A673 (cell line): ENCODE measurements at regions not wholly inside any gene's neighbourhood (a gene's known extent, or its start where the extent isn't known, plus 50 kb on each side); places are given as distances from the start of the nearest gene placed in this dataset.

Source experiments
- BruUV-seq: library from RNA; stranded (reverse); fragments of 400-500 nt; replicated peaks from 2 replicates; lab custom pipeline; 2021; lab: Mats Ljungman, UMichigan
- CTCF ChIA-PET: fragments of 300-600 bp; sonication (Branson Sonifier 250); formaldehyde crosslinking; loops from one replicate; lab custom pipeline; 2022; ENCODE audit warnings: antibody characterized with exemption; lab: Charles Lee
- POLR2A ChIA-PET: fragments of 300-600 bp; sonication (Branson Sonifier 250); formaldehyde crosslinking; loops from one replicate; lab custom pipeline; 2022; ENCODE audit warnings: antibody characterized with exemption; ENCODE audit not compliant: low non-redundant PET; lab: Charles Lee
- DNase-seq: peaks from one replicate; pipeline ENCODE4 v3.0.0-alpha.2; 2015; ENCODE audit warnings: low spot score
- H3K27ac ChIP-seq: fragments of 200-600 bp; sonication (generic); 2 replicates; pipeline ENCODE4 v1.5.1; 2016; ENCODE audit warnings: mixed run types, low read depth, mild to moderate bottlenecking, mixed read lengths, antibody characterized with exemption, low read length; ENCODE audit not compliant: poor library complexity, severe bottlenecking
- H3K27me3 ChIP-seq: fragments of 200-600 bp; sonication (generic); replicated peaks from 2 replicates; pipeline ENCODE4 v1.6.1; 2017; ENCODE audit warnings: mixed run types, low read depth, mild to moderate bottlenecking, mixed read lengths, antibody characterized with exemption, low read length; ENCODE audit not compliant: insufficient read depth, poor library complexity
- H3K36me3 ChIP-seq: fragments of 200-600 bp; sonication (generic); 2 replicates; pipeline ENCODE4 v1.6.1; 2016; ENCODE audit warnings: mixed run types, mild to moderate bottlenecking, mixed read lengths, antibody characterized with exemption, low read length; ENCODE audit not compliant: insufficient read depth, poor library complexity, severe bottlenecking
- H3K4me1 ChIP-seq: fragments of 200-600 bp; sonication (generic); 2 replicates; pipeline ENCODE4 v1.6.1; 2017; ENCODE audit warnings: mixed run types, mild to moderate bottlenecking, mixed read lengths, antibody characterized with exemption, low read length; ENCODE audit not compliant: insufficient read depth, poor library complexity, severe bottlenecking
- H3K4me3 ChIP-seq: fragments of 200-600 bp; sonication (generic); 2 replicates; pipeline ENCODE4 v1.5.1; 2016; ENCODE audit warnings: low read depth, mixed run types, mild to moderate bottlenecking, mixed read lengths, low read length; ENCODE audit not compliant: poor library complexity, severe bottlenecking
- H3K9me3 ChIP-seq: fragments of 200-600 bp; sonication (generic); 2 replicates; pipeline ENCODE4 v1.6.1; 2016; ENCODE audit warnings: mixed run types, low read depth, mild to moderate bottlenecking, mixed read lengths, antibody characterized with exemption, low read length; ENCODE audit not compliant: poor library complexity, severe bottlenecking
- EZH2 ChIP-seq: fragments of 200-600 bp; sonication (generic); IDR thresholded peaks from 2 replicates; pipeline ENCODE4 v1.6.1; 2017; ENCODE audit warnings: borderline replicate concordance, low read depth, mild to moderate bottlenecking, mixed read lengths, antibody characterized with exemption, low read length; ENCODE audit not compliant: poor library complexity, severe bottlenecking
- intact Hi-C: fragments of 100-400 bp; cut with micrococcal nuclease; formaldehyde crosslinking; loops from one replicate; pipeline ENCODE4 v1.10.0; 2022; ENCODE audit not compliant: unreplicated experiment
- TF ChIP-seq, protein P1 (sequence below): fragments of 300-800, 200-600 bp; sonication (generic); conservative IDR thresholded peaks from 2 replicates; pipeline ENCODE4 v1.5.1; 2017; ENCODE audit warnings: low read depth, mild to moderate bottlenecking, antibody characterized with exemption, low read length, moderate library complexity, mixed read lengths

DNA sequence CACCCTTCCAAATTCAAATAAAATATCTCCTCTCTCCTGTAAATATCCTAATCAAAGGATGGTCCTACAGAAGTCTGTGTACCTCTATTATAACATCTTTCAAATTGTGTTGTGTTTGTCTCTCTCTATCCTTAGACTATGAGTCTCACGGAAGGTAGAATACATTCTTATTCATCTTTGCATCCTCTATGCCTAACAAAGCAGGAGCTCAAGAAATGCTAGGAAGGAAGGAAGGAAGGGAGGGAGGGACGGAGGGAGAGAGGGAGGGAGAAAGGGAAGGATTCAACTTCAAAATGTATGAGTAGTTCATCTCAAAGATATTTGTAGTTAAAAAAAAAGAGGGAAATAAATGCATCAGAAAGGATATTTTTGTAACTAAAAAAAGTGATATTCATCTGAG, 150.0 kb downstream of the RTP4 start:
- no peak for DNase-seq
- H3K4me3 ChIP-seq: no peak overlapping the region
- H3K9me3 ChIP-seq: no peaks in the 10 kb centered on the region
- no peaks in the 10 kb centered on the region for H3K27me3 ChIP-seq
- no peak overlapping the region for H3K27ac ChIP-seq
- H3K4me1 ChIP-seq: peaks cover 10% of the 10 kb centered on the region
- intact Hi-C loops: no loop called here
- no peaks in the 10 kb centered on the region for H3K36me3 ChIP-seq
- no TSS peak for BruUV-seq
- ChIA-PET POLR2A (no interaction called here), CTCF (interaction anchor here (0.6 kb wide), 1 partner anchor 298 kb away, joined by 4 read pairs; no protein-coding TSS in a partner anchor)
- TF ChIP-seq, protein P1, sequence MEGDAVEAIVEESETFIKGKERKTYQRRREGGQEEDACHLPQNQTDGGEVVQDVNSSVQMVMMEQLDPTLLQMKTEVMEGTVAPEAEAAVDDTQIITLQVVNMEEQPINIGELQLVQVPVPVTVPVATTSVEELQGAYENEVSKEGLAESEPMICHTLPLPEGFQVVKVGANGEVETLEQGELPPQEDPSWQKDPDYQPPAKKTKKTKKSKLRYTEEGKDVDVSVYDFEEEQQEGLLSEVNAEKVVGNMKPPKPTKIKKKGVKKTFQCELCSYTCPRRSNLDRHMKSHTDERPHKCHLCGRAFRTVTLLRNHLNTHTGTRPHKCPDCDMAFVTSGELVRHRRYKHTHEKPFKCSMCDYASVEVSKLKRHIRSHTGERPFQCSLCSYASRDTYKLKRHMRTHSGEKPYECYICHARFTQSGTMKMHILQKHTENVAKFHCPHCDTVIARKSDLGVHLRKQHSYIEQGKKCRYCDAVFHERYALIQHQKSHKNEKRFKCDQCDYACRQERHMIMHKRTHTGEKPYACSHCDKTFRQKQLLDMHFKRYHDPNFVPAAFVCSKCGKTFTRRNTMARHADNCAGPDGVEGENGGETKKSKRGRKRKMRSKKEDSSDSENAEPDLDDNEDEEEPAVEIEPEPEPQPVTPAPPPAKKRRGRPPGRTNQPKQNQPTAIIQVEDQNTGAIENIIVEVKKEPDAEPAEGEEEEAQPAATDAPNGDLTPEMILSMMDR: no peak
- TF ChIP-seq EZH2: no peak

DNA sequence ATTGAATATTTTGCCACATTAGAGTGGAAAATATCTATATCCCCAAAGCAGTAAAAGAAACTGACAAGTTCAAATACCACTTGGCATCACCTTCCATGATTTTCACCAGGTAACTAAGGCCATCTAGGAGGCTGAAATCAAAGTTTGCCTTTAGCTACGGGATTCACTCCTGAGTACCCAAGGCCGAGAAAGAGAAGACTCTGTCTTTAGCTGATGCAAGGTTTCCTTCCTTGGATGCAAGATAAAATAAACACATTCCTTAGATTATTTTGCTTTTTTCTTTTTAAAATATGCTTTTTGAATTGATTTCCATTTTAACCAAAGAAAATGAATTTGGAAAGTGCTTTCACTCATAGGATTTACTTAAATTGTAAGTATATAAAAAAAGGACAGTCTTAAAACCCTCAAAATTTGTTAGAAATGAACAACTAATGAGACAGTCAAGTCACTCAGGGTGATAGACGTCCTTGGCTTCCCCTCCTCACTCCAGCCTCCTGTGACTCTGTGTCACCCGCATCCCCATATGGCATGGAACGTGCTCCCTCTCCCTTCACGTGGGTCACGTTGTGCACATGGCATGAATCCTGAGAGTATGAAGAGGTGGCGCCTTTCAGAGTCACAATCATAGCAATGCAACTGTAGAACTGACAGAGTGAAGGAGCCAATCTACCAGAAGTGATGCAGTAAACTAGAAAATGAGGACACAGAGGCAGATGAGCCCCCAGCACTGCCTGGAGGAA, 148.4 kb downstream of the RTP4 start:
- no peaks in the 10 kb centered on the region for H3K36me3 ChIP-seq
- DNase-seq: no peak
- TF ChIP-seq, protein P1: no peak
- no peak for TF ChIP-seq EZH2
- peaks cover 10% of the 10 kb centered on the region for H3K4me1 ChIP-seq
- peaks cover 6% of the 10 kb centered on the region for H3K9me3 ChIP-seq
- ChIA-PET POLR2A (no interaction called here), CTCF (no interaction called here)
- no peak overlapping the region for H3K27ac ChIP-seq
- H3K27me3 ChIP-seq: no peaks in the 10 kb centered on the region
- no peak overlapping the region for H3K4me3 ChIP-seq
- no TSS peak for BruUV-seq
- intact Hi-C loops: no loop called here

DNA sequence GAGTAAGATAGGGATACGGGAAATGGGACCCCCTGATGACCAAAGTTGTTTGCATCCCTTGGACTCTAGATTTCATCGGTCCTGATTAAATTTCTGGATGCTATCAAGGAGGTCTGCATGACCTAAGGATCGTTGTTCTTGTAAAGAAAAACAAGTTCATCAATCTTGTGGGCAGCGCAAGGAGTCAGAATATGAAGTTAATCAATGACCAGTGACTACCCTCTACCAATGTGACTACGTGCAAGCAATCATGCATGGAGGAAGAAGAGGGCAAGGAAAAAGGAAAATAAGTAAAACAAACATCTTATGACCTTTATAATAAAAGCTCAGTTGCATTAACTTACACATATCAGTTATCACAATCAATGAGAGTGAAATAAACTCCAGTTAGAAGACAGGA, 139.7 kb downstream of the RTP4 start:
- DNase-seq: no peak
- no peak overlapping the region for H3K27ac ChIP-seq
- intact Hi-C loops: loop anchor here (2.0 kb wide), 1 partner anchor 17 kb away; no protein-coding TSS in a partner anchor
- no peak overlapping the region for H3K4me3 ChIP-seq
- H3K9me3 ChIP-seq: peaks cover 6% of the 10 kb centered on the region
- CTCF ChIA-PET: no interaction called here
- TF ChIP-seq, protein P1: no peak
- no peak for TF ChIP-seq EZH2
- H3K27me3 ChIP-seq: no peaks in the 10 kb centered on the region
- no peaks in the 10 kb centered on the region for H3K36me3 ChIP-seq
- no peaks in the 10 kb centered on the region for H3K4me1 ChIP-seq
- no TSS peak for BruUV-seq
- POLR2A ChIA-PET: interaction anchor here (0.6 kb wide), 1 partner anchor 1537 kb away, joined by 6 read pairs; no protein-coding TSS in a partner anchor
